ENCODE measurements at regions not wholly inside any gene's neighbourhood (a gene's known extent, or its start where the extent isn't known, plus 50 kb on each side); places are given as distances from the start of the nearest gene placed in this dataset.

DNA sequence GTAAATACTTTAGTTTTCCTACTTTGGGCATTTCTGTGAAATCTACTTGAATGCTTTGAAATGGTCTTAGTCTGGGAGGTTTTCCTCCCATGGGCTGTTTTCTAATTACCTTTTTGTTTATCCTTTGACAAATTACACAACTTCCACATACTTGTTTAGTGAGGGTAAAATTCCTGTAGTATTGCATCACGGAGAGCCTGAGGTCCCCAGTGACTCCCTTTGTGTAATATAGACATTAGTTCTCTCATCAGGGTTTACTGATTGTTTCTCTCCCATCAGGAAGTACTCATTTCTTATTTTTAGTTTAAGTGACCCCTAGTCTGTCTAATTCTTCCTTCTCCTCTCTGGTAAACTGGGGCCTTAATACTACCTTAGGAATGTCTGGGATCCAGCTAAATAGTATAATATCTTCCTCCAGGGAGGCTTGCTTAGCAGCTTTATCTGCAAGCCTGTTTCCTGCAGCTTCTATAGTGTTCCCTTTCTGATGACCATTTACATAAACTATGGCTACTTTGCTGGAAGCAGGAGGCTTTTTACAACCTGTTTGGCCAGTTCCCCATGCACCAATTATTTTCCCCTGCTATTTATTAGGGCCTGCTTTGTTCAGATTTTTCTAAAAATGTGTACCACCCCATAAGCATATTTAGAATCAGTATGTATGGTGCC is 87.2 kb upstream of the XCR1 start:
- H3K27ac ChIP-seq: peak overlapping the region in 3 of 10 donors; percentile 1 to 78 (median 35)
- H3K4me3 ChIP-seq: no peak overlapping the region
- intact Hi-C loops (cut with DNase I): no loop called here
- 0 to 41% methylated on average over 1 of the region's 1 CpG for WGBS, 2 donors
- H3K4me1 ChIP-seq: peaks cover 0 to 63% (median 0%) of the 10 kb centered on the region in 9 donors
- no peaks in the 10 kb centered on the region for H3K9me3 ChIP-seq
- TF ChIP-seq, protein P1, sequence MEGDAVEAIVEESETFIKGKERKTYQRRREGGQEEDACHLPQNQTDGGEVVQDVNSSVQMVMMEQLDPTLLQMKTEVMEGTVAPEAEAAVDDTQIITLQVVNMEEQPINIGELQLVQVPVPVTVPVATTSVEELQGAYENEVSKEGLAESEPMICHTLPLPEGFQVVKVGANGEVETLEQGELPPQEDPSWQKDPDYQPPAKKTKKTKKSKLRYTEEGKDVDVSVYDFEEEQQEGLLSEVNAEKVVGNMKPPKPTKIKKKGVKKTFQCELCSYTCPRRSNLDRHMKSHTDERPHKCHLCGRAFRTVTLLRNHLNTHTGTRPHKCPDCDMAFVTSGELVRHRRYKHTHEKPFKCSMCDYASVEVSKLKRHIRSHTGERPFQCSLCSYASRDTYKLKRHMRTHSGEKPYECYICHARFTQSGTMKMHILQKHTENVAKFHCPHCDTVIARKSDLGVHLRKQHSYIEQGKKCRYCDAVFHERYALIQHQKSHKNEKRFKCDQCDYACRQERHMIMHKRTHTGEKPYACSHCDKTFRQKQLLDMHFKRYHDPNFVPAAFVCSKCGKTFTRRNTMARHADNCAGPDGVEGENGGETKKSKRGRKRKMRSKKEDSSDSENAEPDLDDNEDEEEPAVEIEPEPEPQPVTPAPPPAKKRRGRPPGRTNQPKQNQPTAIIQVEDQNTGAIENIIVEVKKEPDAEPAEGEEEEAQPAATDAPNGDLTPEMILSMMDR (IDR thresholded peaks at IDR 0.05): no peak
- DNase-seq (no peak), ATAC-seq (peak in 3 of 8 donors; percentile 29 to 56 (median 46))
- no peaks in the 10 kb centered on the region for H3K36me3 ChIP-seq
- no peaks in the 10 kb centered on the region for H3K27me3 ChIP-seq

DNA sequence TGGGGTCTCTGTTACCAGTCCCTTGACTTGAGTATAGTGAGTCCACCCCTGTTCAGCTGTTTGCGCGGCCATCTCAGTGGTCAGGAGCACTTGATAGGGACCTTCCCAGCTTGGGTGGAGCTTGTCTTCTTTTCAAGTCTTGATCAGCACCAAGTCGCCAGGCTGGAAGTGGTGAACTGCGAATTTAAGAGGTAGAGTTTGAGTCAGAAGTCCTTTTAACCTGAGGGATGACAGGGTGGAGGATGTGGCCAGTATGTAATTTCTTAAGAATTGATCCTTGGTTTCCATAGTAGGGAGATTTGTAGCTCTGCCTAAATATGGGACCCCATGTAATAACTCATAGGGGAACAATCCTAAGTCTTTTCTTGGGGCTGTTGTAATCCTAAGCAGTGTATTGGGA is 86.3 kb upstream of the XCR1 start:
- intact Hi-C loops (cut with DNase I): no loop called here
- no peak for ATAC-seq
- Histone ChIP-seq H3K4me3 (no peak overlapping the region), H3K4me1 (peaks cover 0 to 72% (median 0%) of the 10 kb centered on the region in 9 donors), H3K9me3 (no peaks in the 10 kb centered on the region), H3K36me3 (no peaks in the 10 kb centered on the region), H3K27ac (peak overlapping the region in 1 of 10 donors; percentile 78), H3K27me3 (no peaks in the 10 kb centered on the region)
- TF ChIP-seq, protein P1 (IDR thresholded peaks at IDR 0.05): no peak
- WGBS, 2 donors: 95 to 99% methylated on average over 4 of the region's 4 CpGs
- no peak for DNase-seq

DNA sequence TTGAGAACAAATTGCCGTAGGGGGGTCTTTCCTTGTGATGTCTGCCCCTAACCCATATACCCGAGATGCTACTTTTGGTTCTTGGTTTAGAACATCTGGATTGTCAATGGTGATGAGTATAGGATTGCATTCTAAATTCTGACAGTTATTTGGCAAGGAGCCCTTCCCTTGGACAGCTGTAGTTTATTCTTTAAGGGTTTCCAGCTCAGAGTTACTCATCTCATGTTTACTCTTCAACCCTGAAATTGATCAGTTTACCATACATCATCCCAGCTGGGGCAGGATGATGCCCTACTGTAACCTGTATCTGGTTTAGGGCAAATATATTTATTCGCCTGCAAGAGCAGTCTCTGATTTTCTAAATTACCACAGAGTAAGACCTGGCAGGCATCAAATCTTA is 85.7 kb upstream of the XCR1 start:
- intact Hi-C loops (cut with DNase I): no loop called here
- no peaks in the 10 kb centered on the region for H3K36me3 ChIP-seq
- ATAC-seq (no peak), DNase-seq (no peak)
- TF ChIP-seq, protein P1 (IDR thresholded peaks at IDR 0.05): no peak
- no peaks in the 10 kb centered on the region for H3K9me3 ChIP-seq
- peaks cover 0 to 78% (median 0%) of the 10 kb centered on the region in 9 donors for H3K4me1 ChIP-seq
- no peaks in the 10 kb centered on the region for H3K27me3 ChIP-seq
- 61 to 90% methylated on average over 3 of the region's 3 CpGs for WGBS, 2 donors
- H3K4me3 ChIP-seq: no peak overlapping the region
- H3K27ac ChIP-seq: no peak overlapping the region

DNA sequence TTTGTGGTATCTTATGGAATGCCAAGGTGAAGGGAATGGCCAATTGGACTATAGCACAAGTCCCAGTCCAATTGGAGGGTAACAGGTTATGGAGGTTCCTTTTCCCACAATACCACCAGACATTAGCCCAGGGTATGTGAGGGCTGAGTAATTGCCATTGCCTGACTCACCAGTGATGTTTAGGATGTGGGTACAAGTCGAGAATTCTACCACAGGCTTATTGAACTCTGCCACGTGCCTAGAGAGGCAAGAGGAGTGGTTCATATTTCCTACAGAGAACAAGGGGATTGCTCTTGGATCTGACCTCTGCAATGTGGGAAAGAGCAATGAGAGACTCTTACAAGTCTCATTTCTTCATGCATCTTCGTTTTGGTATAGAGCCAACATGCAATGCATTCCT is 85.0 kb upstream of the XCR1 start:
- 66 to 70% methylated on average over 3 of the region's 3 CpGs for WGBS, 2 donors
- intact Hi-C loops (cut with DNase I): no loop called here
- peaks cover 0 to 78% (median 0%) of the 10 kb centered on the region in 9 donors for H3K4me1 ChIP-seq

More for the DNA sequence above, 85.0 kb upstream of the XCR1 start:
- no peaks in the 10 kb centered on the region for H3K9me3 ChIP-seq
- peak overlapping the region in 1 of 10 donors; percentile 89 for H3K27ac ChIP-seq
- H3K36me3 ChIP-seq: no peaks in the 10 kb centered on the region
- no peak for DNase-seq
- peaks cover 0 to 6% (median 0%) of the 10 kb centered on the region in 7 donors for H3K27me3 ChIP-seq
- no peak overlapping the region for H3K4me3 ChIP-seq
- TF ChIP-seq, protein P1 (IDR thresholded peaks at IDR 0.05): no peak
- no peak for ATAC-seq

All from heart right ventricle (tissue), 16 donors.